ENCODE measurements at regions not wholly inside any gene's neighbourhood (a gene's known extent, or its start where the extent isn't known, plus 50 kb on each side); places are given as distances from the start of the nearest gene placed in this dataset.

GRCh38 chr12:67524861-67525616 is 123.5 kb upstream of the DYRK2 start:
- TF ChIP-seq, protein P1, sequence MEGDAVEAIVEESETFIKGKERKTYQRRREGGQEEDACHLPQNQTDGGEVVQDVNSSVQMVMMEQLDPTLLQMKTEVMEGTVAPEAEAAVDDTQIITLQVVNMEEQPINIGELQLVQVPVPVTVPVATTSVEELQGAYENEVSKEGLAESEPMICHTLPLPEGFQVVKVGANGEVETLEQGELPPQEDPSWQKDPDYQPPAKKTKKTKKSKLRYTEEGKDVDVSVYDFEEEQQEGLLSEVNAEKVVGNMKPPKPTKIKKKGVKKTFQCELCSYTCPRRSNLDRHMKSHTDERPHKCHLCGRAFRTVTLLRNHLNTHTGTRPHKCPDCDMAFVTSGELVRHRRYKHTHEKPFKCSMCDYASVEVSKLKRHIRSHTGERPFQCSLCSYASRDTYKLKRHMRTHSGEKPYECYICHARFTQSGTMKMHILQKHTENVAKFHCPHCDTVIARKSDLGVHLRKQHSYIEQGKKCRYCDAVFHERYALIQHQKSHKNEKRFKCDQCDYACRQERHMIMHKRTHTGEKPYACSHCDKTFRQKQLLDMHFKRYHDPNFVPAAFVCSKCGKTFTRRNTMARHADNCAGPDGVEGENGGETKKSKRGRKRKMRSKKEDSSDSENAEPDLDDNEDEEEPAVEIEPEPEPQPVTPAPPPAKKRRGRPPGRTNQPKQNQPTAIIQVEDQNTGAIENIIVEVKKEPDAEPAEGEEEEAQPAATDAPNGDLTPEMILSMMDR (IDR thresholded peaks at IDR 0.05; ENCODE audit: low read depth, low read length, poor library complexity, severe bottlenecking), result no peak
- no peak for TF ChIP-seq EZH2phosphoT487 (IDR thresholded peaks at IDR 0.05; ENCODE audit: borderline replicate concordance, low read length)
